ENCODE measurements at regions not wholly inside any gene's neighbourhood (a gene's known extent, or its start where the extent isn't known, plus 50 kb on each side); places are given as distances from the start of the nearest gene placed in this dataset.
A peak's percentile ranks its signal among the peaks of the same experiment; 100 is the strongest.

DNA sequence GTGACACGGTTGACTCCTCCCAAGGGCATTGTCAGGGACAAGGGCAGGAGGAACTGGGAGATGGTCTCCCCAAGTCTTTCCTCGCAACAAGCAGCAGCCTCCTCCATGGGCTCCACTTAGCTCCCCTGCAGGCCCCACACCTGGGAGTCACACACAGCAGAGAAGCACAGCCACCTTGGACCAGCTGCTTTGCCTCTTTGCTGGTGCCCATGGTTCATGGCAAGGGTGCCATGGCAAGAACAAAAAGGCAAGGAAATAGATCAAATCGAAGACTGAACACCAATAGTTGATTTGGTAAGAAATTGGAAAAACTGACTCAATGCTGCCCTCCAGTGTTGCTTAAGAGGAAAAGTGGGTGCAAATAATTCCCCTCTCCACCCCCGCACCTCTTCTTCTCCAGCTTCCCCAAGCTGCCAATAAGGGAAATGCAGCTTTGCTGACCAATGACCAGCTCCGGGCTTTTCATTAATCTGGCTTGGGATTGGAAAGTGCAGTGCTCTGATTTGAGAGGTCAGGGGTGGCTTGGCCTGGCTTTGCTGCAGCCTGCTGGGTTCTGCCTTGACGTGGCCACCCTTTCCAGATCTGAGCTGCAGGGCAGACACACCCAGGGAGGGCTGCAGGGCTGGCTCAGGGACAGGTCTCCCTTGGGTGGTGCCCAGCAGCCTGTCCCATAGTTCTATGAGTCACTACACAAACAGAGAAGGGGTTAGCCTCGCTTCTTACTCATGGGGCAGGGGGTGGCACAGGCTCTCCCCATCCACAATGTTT, 162.0 kb downstream of the KLF13 start:
- TF ChIP-seq, protein P1, sequence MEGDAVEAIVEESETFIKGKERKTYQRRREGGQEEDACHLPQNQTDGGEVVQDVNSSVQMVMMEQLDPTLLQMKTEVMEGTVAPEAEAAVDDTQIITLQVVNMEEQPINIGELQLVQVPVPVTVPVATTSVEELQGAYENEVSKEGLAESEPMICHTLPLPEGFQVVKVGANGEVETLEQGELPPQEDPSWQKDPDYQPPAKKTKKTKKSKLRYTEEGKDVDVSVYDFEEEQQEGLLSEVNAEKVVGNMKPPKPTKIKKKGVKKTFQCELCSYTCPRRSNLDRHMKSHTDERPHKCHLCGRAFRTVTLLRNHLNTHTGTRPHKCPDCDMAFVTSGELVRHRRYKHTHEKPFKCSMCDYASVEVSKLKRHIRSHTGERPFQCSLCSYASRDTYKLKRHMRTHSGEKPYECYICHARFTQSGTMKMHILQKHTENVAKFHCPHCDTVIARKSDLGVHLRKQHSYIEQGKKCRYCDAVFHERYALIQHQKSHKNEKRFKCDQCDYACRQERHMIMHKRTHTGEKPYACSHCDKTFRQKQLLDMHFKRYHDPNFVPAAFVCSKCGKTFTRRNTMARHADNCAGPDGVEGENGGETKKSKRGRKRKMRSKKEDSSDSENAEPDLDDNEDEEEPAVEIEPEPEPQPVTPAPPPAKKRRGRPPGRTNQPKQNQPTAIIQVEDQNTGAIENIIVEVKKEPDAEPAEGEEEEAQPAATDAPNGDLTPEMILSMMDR (IDR thresholded peaks at IDR 0.05), result peak; percentile 81 to 94 (median 88)
- TF ChIP-seq POLR2A (IDR thresholded peaks at IDR 0.05), result no peak

Measured in prostate gland (tissue), 2 donors.